ENCODE measurements at regions not wholly inside any gene's neighbourhood (a gene's known extent, or its start where the extent isn't known, plus 50 kb on each side); places are given as distances from the start of the nearest gene placed in this dataset.
A peak's percentile ranks its signal among the peaks of the same experiment; 100 is the strongest.
"Not testable (repeated sequence)": the region's sequence is repeated elsewhere in the genome, so short reads cannot be mapped to it uniquely, and the experiment has no call there.

DNA sequence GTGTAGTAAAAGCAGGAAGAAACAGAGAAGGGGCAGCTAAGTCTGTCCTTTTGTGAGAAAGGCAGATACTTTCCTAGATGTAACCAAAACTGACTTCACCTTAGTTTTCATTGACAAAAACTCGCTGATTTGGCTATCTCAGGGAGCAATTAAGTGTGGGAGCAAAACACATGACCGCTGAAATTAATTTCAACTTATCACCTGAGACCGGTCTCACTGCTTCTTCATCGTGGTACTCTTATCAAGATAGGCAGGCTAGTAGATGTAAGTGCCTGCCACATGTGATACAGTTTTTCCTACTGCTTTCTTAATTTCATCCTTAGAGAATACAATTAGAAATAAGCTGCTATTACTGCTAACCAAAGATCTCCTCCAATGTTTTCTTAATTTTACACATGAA is 168.7 kb downstream of the KBTBD2 start:
- H3K27ac ChIP-seq; H3K4me3 ChIP-seq; in situ Hi-C loops (cut with MboI; ENCODE audit: low pct_unique_long_range_greater_than_20kb in 2 of 9, low sequenced_read_pairs in 9 of 9, unreplicated experiment in 9 of 9); H3K4me1 ChIP-seq (replicated peaks in 1 of 2); ATAC-seq (replicated peaks in 6 of 8): not testable (repeated sequence)
- 100% methylated on average over 1 of the region's 4 CpGs; no CpG with 5 or more reads in 9 of the 10 experiments for WGBS, 10 experiments

- no peak for ATAC-seq (replicated peaks in 6 of 8)
- H3K4me1 ChIP-seq (replicated peaks in 1 of 2): no peaks in the 10 kb centered on the region
- WGBS, 10 experiments: 60 to 100% (median 100%) methylated on average over 1 of the region's 1 CpG; no CpG with 5 or more reads in 1 of the 10 experiments
- in situ Hi-C loops (cut with MboI; ENCODE audit: low pct_unique_long_range_greater_than_20kb in 2 of 9, low sequenced_read_pairs in 9 of 9, unreplicated experiment in 9 of 9): no loop called here
- no peak overlapping the region for H3K4me3 ChIP-seq
- H3K27ac ChIP-seq: no peak overlapping the region
Measured at GRCh38 chr7:32694182-32694581, 197.4 kb downstream of the KBTBD2 start.

GRCh38 chr7:32691965-32692815 is 196.9 kb downstream of the AVL9 start:
- WGBS, 10 experiments: 12 to 89% (median 79%) methylated on average over 3 to 5 of the region's 7 CpGs; no CpG with 5 or more reads in 3 of the 10 experiments
- H3K27ac ChIP-seq; in situ Hi-C loops (cut with MboI; ENCODE audit: low pct_unique_long_range_greater_than_20kb in 2 of 9, low sequenced_read_pairs in 9 of 9, unreplicated experiment in 9 of 9); H3K4me1 ChIP-seq (replicated peaks in 1 of 2); H3K4me3 ChIP-seq: not testable (repeated sequence)
- ATAC-seq (replicated peaks in 6 of 8): peak in 5 of 8 experiments; percentile 26 to 91 (median 85)

DNA sequence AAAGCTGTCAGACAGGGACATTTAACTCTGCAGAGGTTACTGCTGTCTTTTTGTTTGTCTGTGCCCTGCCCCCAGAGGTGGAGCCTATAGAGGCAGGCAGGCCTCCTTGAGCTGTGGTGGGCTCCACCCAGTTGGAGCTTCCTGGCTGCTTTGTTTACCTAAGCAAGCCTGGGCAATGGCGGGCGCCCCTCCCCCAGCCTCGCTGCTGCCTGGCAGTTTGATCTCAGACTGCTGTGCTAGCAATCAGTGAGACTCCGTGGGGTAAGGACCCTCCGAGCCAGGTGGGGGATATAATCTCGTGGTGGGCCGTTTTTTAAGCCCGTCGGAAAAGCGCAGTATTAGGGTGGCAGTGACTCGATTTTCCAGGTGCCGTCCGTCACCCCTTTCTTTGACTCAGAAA is 192.8 kb downstream of the AVL9 start:
- H3K4me3 ChIP-seq; H3K27ac ChIP-seq; in situ Hi-C loops (cut with MboI; ENCODE audit: low pct_unique_long_range_greater_than_20kb in 2 of 9, low sequenced_read_pairs in 9 of 9, unreplicated experiment in 9 of 9); H3K4me1 ChIP-seq (replicated peaks in 1 of 2); ATAC-seq (replicated peaks in 6 of 8): not testable (repeated sequence)
- WGBS, 10 experiments: 94% methylated on average over 3 of the region's 13 CpGs; no CpG with 5 or more reads in 9 of the 10 experiments

DNA sequence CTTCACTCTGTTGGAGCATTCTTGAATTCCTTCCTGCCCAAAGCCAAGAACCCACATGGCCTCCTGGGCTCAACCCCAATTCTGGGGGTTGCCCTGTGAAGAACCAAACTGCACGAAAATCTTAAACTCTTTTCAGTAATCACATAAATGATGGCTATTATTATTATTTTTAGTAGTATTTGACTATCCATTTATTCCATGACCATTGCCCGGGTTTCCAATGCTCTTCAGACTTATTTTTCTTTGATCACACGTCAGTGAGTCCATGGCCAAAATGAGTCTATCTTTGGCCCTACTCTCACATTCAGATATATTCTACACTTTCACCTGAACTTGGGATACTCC is 185.9 kb downstream of the AVL9 start:
- in situ Hi-C loops (cut with MboI; ENCODE audit: low pct_unique_long_range_greater_than_20kb in 2 of 9, low sequenced_read_pairs in 9 of 9, unreplicated experiment in 9 of 9): no loop called here
- Histone ChIP-seq H3K27ac (no peak overlapping the region), H3K4me1 (replicated peaks in 1 of 2) (no peaks in the 10 kb centered on the region), H3K4me3 (no peak overlapping the region)
- ATAC-seq (replicated peaks in 6 of 8): no peak
- WGBS, 10 experiments: 0 to 85% (median 58%) methylated on average over 1 to 3 of the region's 3 CpGs; no CpG with 5 or more reads in 2 of the 10 experiments

DNA sequence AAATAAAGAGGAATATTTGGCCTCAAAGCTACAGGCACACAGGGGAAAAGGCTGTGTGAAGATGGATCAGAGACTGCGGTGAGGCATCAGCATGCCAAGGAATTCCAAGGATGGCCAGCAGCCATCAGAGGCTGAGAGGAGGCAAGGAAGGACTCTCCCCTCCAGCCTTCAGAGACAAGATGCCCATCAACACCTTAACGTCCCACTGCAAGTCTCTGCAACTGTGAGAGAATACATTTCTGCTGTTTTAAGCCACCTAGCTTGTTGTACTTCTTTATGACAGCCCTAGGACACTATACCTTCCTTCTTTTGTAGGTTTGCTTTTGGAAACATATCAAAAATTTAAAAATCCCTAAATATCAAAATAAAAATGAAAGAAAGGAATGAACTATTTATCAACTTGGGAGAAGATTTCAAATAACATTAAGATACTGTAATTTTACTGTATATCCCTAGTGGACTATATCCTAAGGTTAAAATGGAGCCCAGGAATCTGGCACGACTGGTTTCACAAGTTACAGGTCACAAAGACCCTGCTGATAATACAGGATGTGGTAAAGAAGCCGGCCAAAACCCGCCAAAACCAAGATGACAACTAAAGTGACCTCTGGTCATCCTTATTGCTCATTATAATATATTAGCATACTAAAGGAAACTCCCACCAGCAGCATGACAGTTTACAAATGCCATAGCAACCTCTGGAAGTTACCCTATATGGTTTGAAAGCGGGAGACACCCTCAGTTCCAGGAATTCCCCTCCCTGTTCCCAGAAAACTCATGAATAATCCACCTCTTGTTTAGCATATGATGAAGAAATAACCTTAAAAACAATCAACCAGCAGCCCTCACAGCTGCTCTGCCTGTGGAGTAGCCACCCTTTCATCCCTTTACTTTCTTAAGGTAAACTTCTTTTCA is 185.2 kb downstream of the AVL9 start:
- peak; percentile 57 to 92 (median 73) for ATAC-seq (replicated peaks in 6 of 8)
- in situ Hi-C loops (cut with MboI; ENCODE audit: low pct_unique_long_range_greater_than_20kb in 2 of 9, low sequenced_read_pairs in 9 of 9, unreplicated experiment in 9 of 9): no loop called here
- no peaks in the 10 kb centered on the region for H3K4me1 ChIP-seq (replicated peaks in 1 of 2)
- H3K27ac ChIP-seq: no peak overlapping the region
- 6 to 71% (median 56%) methylated on average over 1 to 6 of the region's 6 CpGs; no CpG with 5 or more reads in 1 of the 10 experiments for WGBS, 10 experiments
- no peak overlapping the region for H3K4me3 ChIP-seq

- Histone ChIP-seq H3K4me1 (replicated peaks in 1 of 2) (no peaks in the 10 kb centered on the region), H3K27ac (no peak overlapping the region), H3K4me3 (no peak overlapping the region)
- no peak for ATAC-seq (replicated peaks in 6 of 8)
- 0 to 96% (median 86%) methylated on average over 2 to 4 of the region's 4 CpGs; no CpG with 5 or more reads in 1 of the 10 experiments for WGBS, 10 experiments
- in situ Hi-C loops (cut with MboI; ENCODE audit: low pct_unique_long_range_greater_than_20kb in 2 of 9, low sequenced_read_pairs in 9 of 9, unreplicated experiment in 9 of 9): no loop called here
Measured at GRCh38 chr7:32679192-32679591, 183.9 kb downstream of the AVL9 start.

GRCh38 chr7:32677593-32677992 is 182.3 kb downstream of the AVL9 start:
- H3K27ac ChIP-seq: no peak overlapping the region
- in situ Hi-C loops (cut with MboI; ENCODE audit: low pct_unique_long_range_greater_than_20kb in 2 of 9, low sequenced_read_pairs in 9 of 9, unreplicated experiment in 9 of 9): no loop called here
- ATAC-seq (replicated peaks in 6 of 8): no peak
- H3K4me1 ChIP-seq (replicated peaks in 1 of 2): no peaks in the 10 kb centered on the region
- 0 to 75% (median 60%) methylated on average over 1 to 2 of the region's 2 CpGs; no CpG with 5 or more reads in 3 of the 10 experiments for WGBS, 10 experiments
- no peak overlapping the region for H3K4me3 ChIP-seq

DNA sequence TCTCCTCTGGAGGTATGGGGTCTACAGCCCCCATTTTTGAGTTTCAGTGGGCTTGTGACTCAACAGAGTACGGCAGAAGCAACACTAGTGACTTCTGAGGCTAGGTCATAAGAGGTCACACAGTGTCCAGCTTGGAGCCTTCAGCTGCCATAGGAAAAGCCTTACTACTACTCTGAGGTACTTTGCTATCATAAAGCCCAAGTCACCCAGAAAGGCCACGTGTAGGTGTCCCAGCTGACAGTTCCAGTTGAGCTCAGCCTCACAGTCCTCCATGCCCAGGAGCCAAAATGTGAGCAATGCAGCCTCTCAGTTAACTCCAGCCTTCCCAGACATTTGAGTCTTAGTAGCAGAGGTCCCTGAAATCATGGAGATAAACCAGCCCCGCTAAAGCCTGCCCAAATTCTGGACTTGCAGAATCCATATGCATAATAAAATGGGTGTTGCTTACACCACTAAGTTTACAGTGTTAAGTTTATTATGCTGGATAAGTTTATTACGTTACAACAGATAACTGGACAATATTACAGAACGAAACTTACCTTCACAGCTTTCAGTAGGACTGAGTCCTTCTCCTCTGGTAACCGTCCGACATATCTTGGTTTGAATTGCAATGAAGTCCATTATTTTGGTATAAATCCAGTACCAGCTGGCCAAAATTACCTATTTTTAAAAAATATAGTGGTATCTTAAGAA is 181.1 kb downstream of the AVL9 start:
- in situ Hi-C loops (cut with MboI; ENCODE audit: low pct_unique_long_range_greater_than_20kb in 2 of 9, low sequenced_read_pairs in 9 of 9, unreplicated experiment in 9 of 9): no loop called here
- no peaks in the 10 kb centered on the region for H3K4me1 ChIP-seq (replicated peaks in 1 of 2)
- WGBS, 10 experiments: 80 to 96% (median 91%) methylated on average over 1 to 6 of the region's 7 CpGs
- ATAC-seq (replicated peaks in 6 of 8): no peak
- no peak overlapping the region for H3K4me3 ChIP-seq
- no peak overlapping the region for H3K27ac ChIP-seq

GRCh38 chr7:32673275-32673983 is 178.1 kb downstream of the AVL9 start:
- no peak overlapping the region for H3K27ac ChIP-seq
- 67 to 100% (median 100%) methylated on average over 1 to 2 of the region's 2 CpGs; no CpG with 5 or more reads in 4 of the 10 experiments for WGBS, 10 experiments
- no peak overlapping the region for H3K4me3 ChIP-seq
- no peaks in the 10 kb centered on the region for H3K4me1 ChIP-seq (replicated peaks in 1 of 2)
- in situ Hi-C loops (cut with MboI; ENCODE audit: low pct_unique_long_range_greater_than_20kb in 2 of 9, low sequenced_read_pairs in 9 of 9, unreplicated experiment in 9 of 9): no loop called here
- ATAC-seq (replicated peaks in 6 of 8): peak in 2 of 8 experiments; percentile 14 to 21

DNA sequence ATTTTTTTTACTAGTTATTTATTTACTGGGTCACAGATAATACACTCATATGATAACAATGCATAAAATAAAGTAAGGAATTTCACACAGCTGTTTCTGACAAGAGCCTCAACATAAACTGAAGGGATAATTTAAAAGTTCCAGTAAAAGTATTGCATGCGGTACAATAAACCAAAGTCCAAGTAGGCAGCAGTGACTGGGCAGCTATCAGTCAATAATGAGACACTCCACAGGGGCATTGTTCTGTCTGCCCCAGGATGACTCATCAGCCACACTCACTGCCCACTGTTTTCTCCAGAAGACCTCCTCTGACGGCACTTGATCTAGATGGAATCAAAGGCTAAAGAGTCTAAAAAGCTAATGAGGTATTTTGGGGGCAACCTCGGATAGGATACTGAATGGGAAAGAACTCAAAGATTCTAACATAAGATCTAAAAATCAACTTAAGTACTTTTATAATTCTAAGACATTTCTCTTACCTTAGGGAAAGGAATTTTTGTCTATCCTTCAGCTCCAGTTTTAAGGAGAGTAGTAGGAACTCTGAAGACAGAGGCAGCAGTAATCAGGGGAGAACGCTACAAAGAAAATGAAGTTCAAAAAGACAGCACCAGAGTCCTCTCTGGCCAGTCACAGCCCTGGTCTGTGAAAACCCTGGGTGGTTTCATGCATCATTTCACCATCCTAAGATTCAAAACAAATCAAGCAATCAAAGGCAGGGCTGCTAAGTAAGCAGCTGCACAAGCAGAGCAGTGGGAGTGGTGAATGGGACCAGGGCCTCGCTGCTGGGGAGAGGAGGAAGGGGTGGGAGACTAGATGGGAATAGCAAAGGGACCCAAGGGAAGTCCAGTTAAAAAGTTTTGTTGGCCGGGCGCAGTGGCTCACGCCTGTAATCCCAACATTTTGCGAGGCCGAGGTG is 175.1 kb downstream of the AVL9 start:
- Histone ChIP-seq H3K4me1 (replicated peaks in 1 of 2) (no peaks in the 10 kb centered on the region), H3K27ac (no peak overlapping the region), H3K4me3 (no peak overlapping the region)
- 17 to 94% (median 49%) methylated on average over 1 to 9 of the region's 10 CpGs for WGBS, 10 experiments
- peak; percentile 64 to 91 (median 86) for ATAC-seq (replicated peaks in 6 of 8)
- in situ Hi-C loops (cut with MboI; ENCODE audit: low pct_unique_long_range_greater_than_20kb in 2 of 9, low sequenced_read_pairs in 9 of 9, unreplicated experiment in 9 of 9): no loop called here

Data from motor neuron (in vitro differentiated cells).